ENCODE measurements at regions not wholly inside any gene's neighbourhood (a gene's known extent, or its start where the extent isn't known, plus 50 kb on each side); places are given as distances from the start of the nearest gene placed in this dataset.

GRCh38 chr2:155298001-155298400, 599.5 kb downstream of the KCNJ3 start:
- H3K4me1 ChIP-seq (ENCODE audit: control insufficient read depth, insufficient read depth, low read length), result no peaks in the 10 kb centered on the region
- no peaks in the 10 kb centered on the region for H3K79me1 ChIP-seq (ENCODE audit: low read depth in 1 of 2, low read length in 2 of 2)
- no peak overlapping the region for H3K4ac ChIP-seq (ENCODE audit: low read depth, low read length)
- H2BK15ac ChIP-seq (ENCODE audit: low read depth, low read length), result no peak overlapping the region
- no peaks in the 10 kb centered on the region for H3K9me3 ChIP-seq (ENCODE audit: control insufficient read depth, insufficient read depth, low read length)
- H2BK120ac ChIP-seq (ENCODE audit: low read depth, low read length), result no peak overlapping the region
- H2AK9ac ChIP-seq (replicated peaks; ENCODE audit: low read depth, low read length, poor library complexity), result no peak overlapping the region
- no peak overlapping the region for H2AK5ac ChIP-seq (ENCODE audit: low read depth, low read length)
- H4K20me1 ChIP-seq (ENCODE audit: insufficient read depth, low read length), result no peaks in the 10 kb centered on the region
- no peak overlapping the region for H3K18ac ChIP-seq (ENCODE audit: low read depth, low read length)
- in situ Hi-C loops (cut with MboI; ENCODE audit: low sequenced_read_pairs) (no loop called here), intact Hi-C loops (cut with micrococcal nuclease) (no loop called here), dilution Hi-C loops (cut with HindIII; ENCODE audit: low sequenced_read_pairs, unreplicated experiment) (no loop called here)
- ATAC-seq (ENCODE audit: low read depth) (no peak), DNase-seq (no peak)
- no peak overlapping the region for H3K9ac ChIP-seq (ENCODE audit: low read depth, low read length)
- no peak overlapping the region for H3K4me3 ChIP-seq (ENCODE audit: insufficient read depth, low read depth, low read length)
- no peak overlapping the region for H3K27ac ChIP-seq (ENCODE audit: insufficient read depth, low read length)
- no peak overlapping the region for H2BK5ac ChIP-seq (ENCODE audit: low read depth, low read length, poor library complexity, severe bottlenecking)
- no peak overlapping the region for H4K91ac ChIP-seq (ENCODE audit: insufficient read depth, low read depth, low read length)
- no peaks in the 10 kb centered on the region for H3K36me3 ChIP-seq (ENCODE audit: control insufficient read depth, insufficient read depth, low read length)
- POLR2A ChIA-PET (ENCODE audit: unreplicated experiment), result no interaction called here
- WGBS, 2 experiments (ENCODE audit: extremely low coverage in 2 of 2, insufficient read length in 1 of 2), result no CpG with 5 or more reads among the region's 1 CpG
- TF ChIP-seq POLR2A (IDR thresholded peaks at IDR 0.05; ENCODE audit: low read depth, low read length), result no peak
- TF ChIP-seq SMC3 (IDR thresholded peaks at IDR 0.05; ENCODE audit: low read depth, low read length), result no peak
- TF ChIP-seq CEBPB (IDR thresholded peaks at IDR 0.05; ENCODE audit: low read depth, low read length), result no peak
- no peak for TF ChIP-seq BHLHE40 (IDR thresholded peaks at IDR 0.05; ENCODE audit: low read depth, low read length)
- TF ChIP-seq NFE2L2 (IDR thresholded peaks at IDR 0.05; ENCODE audit: low read depth, low read length), result no peak
- no peak for TF ChIP-seq CHD1 (IDR thresholded peaks at IDR 0.05; ENCODE audit: low read depth, low read length)
- no peak for TF ChIP-seq MAFK (IDR thresholded peaks at IDR 0.05; ENCODE audit: low read depth, low read length)
- TF ChIP-seq RCOR1 (IDR thresholded peaks at IDR 0.05; ENCODE audit: insufficient replicate concordance, low read length), result no peak
- no peak for TF ChIP-seq RAD21 (IDR thresholded peaks at IDR 0.05; ENCODE audit: low read length)
- no peak for TF ChIP-seq RFX5 (IDR thresholded peaks at IDR 0.05; ENCODE audit: low read depth, low read length)
- TF ChIP-seq, protein P1, sequence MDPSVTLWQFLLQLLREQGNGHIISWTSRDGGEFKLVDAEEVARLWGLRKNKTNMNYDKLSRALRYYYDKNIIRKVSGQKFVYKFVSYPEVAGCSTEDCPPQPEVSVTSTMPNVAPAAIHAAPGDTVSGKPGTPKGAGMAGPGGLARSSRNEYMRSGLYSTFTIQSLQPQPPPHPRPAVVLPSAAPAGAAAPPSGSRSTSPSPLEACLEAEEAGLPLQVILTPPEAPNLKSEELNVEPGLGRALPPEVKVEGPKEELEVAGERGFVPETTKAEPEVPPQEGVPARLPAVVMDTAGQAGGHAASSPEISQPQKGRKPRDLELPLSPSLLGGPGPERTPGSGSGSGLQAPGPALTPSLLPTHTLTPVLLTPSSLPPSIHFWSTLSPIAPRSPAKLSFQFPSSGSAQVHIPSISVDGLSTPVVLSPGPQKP (IDR thresholded peaks at IDR 0.05; ENCODE audit: borderline replicate concordance, low read depth, low read length), result no peak
- TF ChIP-seq, protein P2, sequence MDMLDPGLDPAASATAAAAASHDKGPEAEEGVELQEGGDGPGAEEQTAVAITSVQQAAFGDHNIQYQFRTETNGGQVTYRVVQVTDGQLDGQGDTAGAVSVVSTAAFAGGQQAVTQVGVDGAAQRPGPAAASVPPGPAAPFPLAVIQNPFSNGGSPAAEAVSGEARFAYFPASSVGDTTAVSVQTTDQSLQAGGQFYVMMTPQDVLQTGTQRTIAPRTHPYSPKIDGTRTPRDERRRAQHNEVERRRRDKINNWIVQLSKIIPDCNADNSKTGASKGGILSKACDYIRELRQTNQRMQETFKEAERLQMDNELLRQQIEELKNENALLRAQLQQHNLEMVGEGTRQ (IDR thresholded peaks at IDR 0.05; ENCODE audit: low read depth, low read length), result no peak
- TF ChIP-seq MAZ (IDR thresholded peaks at IDR 0.05; ENCODE audit: borderline replicate concordance, low read depth, low read length), result no peak
- no peak for TF ChIP-seq FOS (IDR thresholded peaks at IDR 0.05; ENCODE audit: low read depth, low read length)
- TF ChIP-seq, protein P3, sequence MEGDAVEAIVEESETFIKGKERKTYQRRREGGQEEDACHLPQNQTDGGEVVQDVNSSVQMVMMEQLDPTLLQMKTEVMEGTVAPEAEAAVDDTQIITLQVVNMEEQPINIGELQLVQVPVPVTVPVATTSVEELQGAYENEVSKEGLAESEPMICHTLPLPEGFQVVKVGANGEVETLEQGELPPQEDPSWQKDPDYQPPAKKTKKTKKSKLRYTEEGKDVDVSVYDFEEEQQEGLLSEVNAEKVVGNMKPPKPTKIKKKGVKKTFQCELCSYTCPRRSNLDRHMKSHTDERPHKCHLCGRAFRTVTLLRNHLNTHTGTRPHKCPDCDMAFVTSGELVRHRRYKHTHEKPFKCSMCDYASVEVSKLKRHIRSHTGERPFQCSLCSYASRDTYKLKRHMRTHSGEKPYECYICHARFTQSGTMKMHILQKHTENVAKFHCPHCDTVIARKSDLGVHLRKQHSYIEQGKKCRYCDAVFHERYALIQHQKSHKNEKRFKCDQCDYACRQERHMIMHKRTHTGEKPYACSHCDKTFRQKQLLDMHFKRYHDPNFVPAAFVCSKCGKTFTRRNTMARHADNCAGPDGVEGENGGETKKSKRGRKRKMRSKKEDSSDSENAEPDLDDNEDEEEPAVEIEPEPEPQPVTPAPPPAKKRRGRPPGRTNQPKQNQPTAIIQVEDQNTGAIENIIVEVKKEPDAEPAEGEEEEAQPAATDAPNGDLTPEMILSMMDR (conservative IDR thresholded peaks at IDR 0.05; ENCODE audit: low read depth, low read length), result no peak
- no peak overlapping the region for H4K5ac ChIP-seq (ENCODE audit: low read depth, low read length)
- no peak overlapping the region for H4K8ac ChIP-seq (ENCODE audit: low read depth in 2 of 2, low read length in 2 of 2)
- no peak overlapping the region for H2BK20ac ChIP-seq (ENCODE audit: low read depth, low read length)
- H3K23ac ChIP-seq (ENCODE audit: low read depth, low read length), result no peak overlapping the region
- H3K9me1 ChIP-seq (ENCODE audit: insufficient read depth, low read length), result no peaks in the 10 kb centered on the region
- H2AFZ ChIP-seq (replicated peaks; ENCODE audit: low read length, poor library complexity), result no peak overlapping the region
- H3K27me3 ChIP-seq (ENCODE audit: control insufficient read depth, insufficient read depth, low read length), result no peaks in the 10 kb centered on the region
- CTCF ChIA-PET, result no interaction called here
- BruUV-seq (replicated peaks), result no TSS peak
- H3K14ac ChIP-seq (replicated peaks; ENCODE audit: low read depth, low read length), result no peak overlapping the region
- H3K56ac ChIP-seq (ENCODE audit: extremely low read depth, insufficient read depth, low read length), result no peak overlapping the region
- H3K4me2 ChIP-seq (ENCODE audit: low read depth, low read length), result no peak overlapping the region

Data from IMR-90 (cell line).